AG09319 (cell line): ENCODE measurements at regions not wholly inside any gene's neighbourhood (a gene's known extent, or its start where the extent isn't known, plus 50 kb on each side); places are given as distances from the start of the nearest gene placed in this dataset.

Experiments used
- DNase-seq: peaks from one replicate; pipeline ENCODE4 v3.0.0-alpha.2; 2010; ENCODE audit warnings: low read depth; ENCODE audit errors: extremely low read depth
- TF ChIP-seq, protein P1 (sequence below): IDR thresholded peaks from 2 replicates; pipeline ENCODE4 v1.5.1; 2011; ENCODE audit warnings: low read depth, mild to moderate bottlenecking, inconsistent platforms, low read length, moderate library complexity

DNA sequence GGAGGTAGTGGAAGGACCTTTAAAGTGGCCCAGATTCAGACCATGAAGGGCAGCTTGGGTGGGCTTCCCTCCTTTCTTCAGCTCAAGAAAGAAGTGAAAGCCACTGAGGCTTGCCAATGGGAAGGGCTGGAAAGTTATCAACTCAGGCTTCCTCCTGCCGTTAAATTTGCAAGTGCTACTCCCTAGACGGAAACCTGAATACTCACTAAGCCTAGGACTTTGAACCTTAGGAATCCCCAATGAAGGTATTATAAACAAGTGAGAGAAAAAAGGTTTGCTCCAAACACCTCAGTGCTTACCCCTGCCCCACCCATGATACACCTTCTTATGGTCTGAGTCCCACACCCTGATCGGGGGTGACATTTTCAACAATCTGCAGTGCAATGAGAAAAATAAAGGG is 396.4 kb downstream of the SHQ1 start:
- DNase-seq: no peak
- TF ChIP-seq, protein P1, sequence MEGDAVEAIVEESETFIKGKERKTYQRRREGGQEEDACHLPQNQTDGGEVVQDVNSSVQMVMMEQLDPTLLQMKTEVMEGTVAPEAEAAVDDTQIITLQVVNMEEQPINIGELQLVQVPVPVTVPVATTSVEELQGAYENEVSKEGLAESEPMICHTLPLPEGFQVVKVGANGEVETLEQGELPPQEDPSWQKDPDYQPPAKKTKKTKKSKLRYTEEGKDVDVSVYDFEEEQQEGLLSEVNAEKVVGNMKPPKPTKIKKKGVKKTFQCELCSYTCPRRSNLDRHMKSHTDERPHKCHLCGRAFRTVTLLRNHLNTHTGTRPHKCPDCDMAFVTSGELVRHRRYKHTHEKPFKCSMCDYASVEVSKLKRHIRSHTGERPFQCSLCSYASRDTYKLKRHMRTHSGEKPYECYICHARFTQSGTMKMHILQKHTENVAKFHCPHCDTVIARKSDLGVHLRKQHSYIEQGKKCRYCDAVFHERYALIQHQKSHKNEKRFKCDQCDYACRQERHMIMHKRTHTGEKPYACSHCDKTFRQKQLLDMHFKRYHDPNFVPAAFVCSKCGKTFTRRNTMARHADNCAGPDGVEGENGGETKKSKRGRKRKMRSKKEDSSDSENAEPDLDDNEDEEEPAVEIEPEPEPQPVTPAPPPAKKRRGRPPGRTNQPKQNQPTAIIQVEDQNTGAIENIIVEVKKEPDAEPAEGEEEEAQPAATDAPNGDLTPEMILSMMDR: no peak

DNA sequence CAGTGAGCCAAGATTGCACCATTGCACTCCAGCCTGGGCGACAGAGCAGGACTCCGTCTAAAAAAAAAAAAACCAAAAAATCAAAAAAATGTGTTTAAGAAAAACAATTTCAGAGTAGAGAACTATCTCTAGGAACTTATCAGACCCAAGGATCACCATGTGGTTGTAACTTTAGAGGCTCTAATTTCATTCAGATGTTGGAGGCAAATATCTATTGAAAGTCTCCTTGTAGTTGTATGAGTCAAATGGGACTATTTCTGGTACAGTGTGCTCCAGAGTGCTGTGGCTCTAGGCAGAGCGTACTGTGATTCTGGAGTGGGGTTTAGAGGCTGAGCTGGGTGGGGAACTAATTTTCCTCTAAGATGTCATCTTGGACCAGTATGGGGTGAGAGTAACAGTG is 398.7 kb downstream of the SHQ1 start:
- DNase-seq: peak; percentile 71
- TF ChIP-seq, protein P1: no peak

DNA sequence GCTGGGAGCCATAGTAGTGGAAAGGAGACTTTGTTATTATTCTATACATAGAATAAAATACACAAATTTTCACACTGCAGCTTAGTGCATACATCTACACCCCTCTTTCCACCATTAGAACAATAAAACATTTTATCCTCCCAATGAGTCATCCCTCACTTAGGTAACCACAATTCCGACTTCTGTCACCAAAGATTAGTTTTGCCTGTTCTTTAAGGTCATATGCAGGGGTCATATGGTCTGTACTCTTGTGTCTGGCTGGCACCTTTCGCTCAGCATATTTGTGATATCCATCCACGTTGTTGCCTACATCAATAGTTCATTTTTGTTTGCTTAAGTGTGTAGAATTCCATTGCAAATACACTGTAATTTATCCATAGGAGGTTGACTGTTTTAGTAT is 399.4 kb downstream of the SHQ1 start:
- TF ChIP-seq, protein P1: no peak
- DNase-seq: no peak

DNA sequence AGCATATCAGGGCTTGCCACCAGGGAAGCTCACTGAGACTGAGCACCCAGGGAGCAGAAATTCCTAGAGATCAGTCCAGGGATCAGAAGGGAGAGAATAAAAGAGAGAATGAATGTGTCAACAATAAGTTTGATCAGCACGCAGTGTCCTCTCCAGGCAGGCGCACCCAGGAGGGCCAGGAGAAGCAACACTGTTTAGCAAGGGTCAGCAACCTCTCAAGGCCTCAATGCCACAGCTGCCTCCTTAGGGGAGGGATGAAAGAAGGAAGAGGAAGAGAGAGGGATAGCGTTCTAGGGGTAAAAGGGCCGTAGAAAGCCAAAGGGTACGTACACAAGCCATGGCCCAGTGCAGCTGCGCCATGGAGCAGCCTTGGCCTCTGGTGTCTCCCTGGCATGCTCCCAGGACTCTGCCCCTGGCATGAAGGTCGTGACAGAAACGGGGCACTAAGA is 399.8 kb downstream of the SHQ1 start:
- DNase-seq: no peak
- TF ChIP-seq, protein P1: no peak

DNA sequence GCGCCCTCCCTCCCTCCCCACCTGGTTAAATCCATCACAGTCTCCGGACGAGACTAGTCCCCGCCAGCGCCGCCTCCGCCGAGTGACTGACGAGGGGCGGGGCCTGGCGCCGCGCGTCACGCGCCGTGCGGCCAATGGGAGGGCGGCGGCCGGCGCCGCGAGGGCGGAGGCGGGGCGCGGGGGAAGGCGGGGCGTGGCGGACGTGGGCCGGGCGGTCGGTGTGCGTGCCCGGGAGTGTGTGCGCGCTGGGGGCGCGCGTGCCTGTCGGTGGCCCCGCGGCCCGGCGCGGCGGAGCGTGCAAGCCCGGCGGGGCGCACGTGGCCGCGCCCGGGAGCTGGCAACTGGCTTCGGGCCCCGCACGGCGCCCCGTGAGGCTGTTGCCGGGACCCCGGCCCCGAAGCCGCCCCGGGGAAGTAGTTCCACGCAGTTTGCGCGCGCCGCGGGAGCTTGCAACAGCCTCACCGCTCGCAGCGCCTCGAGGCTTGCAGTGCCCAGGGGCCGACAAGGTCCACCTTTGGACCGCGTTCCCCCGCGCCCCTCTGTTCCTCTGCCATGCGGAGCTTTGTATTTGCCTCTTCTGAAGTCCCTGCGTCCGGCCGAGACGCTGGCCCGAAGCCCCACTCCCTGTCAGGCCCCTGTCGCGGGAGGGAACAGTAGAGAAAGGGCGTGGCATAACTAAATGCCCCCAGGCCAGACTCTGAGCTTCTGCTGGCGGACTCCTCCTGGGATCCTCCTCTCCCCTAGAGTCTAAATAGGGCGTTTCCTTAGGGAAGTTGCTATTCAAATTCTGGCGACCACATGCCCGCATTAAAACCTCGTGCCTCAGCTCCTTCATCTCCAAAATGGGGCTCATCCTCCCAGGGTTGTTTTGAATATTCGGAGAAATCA is 400.9 kb downstream of the SHQ1 start:
- TF ChIP-seq, protein P1: no peak
- DNase-seq: peak; percentile 78

DNA sequence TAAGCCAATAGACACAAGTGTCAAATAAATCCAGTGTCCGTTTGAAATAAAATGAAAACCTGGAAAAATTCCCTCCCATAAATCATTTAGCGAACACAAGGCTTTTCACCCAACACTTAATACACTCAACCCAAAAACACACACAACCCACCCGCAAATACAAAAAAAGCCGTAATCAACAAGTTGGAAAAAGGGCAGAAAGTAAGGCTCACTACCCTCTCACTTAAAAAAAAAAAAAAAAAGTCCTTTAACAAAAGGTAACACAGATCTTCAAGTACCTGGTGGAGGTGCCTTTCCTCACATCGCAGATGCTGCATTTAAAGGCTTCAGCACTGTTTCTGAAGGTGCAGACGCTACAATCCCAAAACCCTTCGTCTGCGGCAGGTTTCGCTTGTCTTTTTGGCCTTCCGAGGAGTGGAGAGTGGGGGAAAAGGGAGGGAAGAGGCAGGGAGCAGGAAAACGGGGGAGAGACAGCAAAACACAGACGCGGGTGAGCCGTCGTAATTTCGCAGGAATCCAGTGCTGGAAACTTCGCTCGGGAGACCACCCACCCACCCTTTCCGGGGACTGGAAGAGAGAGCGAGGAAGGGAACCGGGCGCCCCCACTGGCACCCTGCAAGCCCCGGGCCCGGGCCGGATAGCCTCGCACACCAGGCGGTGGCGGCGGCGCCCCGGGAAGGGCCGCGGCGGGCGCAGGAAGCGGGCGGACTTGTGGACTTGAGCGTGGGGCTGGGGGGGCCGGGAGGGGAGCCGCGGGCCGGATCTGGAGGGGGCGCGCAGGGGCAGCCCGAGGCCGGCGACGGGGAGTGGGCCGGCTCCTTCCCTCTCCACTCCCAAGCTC is 401.8 kb downstream of the SHQ1 start, which contains the start of gene RYBP:
TSS of gene RYBP (minus strand) at position 404 of the 841 bp plus-strand sequence.
- DNase-seq: no peak
- TF ChIP-seq, protein P1: no peak; the same call in 1 of the 2 replicates

DNA sequence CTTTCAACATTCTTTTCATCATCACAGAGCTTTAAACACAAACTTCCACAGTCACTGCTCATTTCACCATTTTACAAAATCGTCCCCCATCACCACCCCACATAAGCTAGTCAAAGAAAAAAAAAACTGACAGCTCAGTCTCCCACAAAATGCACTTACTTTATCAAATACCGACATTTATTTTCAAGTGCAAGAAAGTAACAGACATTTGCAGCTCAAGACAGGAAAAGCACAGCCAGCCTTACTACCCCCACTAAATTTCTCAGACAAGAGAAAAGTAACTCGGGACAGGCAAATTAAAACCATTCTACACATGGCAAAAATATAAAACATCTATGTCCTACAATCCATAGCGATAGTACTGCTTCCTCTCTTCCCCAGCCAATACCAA is 402.4 kb downstream of the SHQ1 start:
- TF ChIP-seq, protein P1: no peak
- DNase-seq: no peak
